ENCODE measurements at regions not wholly inside any gene's neighbourhood (a gene's known extent, or its start where the extent isn't known, plus 50 kb on each side); places are given as distances from the start of the nearest gene placed in this dataset.
"Not testable (repeated sequence)": the region's sequence is repeated elsewhere in the genome, so short reads cannot be mapped to it uniquely, and the experiment has no call there.

GRCh38 chr20:30811885-30812671, 445.4 kb upstream of the DEFB115 start:
- DNase-seq, result no peak

GRCh38 chr20:30812739-30813411, 444.6 kb upstream of the DEFB115 start:
- DNase-seq, result no peak

- DNase-seq, result not testable (repeated sequence)
These were observed 443.8 kb upstream of the DEFB115 start for GRCh38 chr20:30813412-30814311.

DNA sequence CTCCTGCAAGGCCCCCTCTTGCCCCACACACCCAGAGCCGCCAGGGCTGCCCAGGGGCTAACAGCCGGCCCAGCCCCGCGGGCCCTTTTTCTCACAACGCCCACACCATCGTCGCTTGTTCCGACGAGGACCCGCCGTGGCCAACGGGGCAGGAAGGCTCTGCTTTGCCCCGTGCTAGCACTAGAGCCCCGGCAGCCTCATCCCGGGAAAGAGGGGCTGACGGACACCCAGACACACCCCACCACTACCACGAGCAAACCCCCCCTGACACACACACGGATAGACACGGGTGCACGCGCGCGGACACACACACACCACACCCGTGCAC, 443.2 kb upstream of the DEFB115 start:
- DNase-seq, result not testable (repeated sequence)

DNA sequence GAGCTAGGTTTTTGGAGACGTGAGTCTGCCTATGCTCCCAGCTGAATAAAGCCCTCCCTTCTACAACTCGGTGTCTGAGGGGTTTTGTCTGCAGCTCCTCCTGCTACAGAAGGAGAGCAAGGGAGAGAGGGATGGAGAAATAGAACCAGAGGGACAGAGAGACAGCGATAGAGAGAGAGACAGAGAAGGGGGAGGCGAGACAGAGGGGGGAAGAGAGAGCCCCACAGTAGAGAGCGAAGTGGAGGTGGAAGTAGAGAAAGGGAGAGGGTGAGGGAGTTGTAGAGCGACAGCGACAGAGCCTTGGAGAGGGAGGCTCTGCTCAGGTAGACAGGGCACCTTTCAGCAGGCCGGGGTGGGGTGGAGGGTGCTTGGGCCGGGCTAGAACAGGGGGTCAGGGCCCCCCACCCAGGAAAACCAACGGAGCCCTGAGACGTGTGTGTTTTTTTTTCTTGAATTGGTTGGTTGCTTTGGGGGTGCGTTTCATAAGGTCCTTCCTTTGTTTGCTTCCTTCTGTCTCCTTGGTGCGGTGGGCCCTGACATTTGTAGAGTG, 442.4 kb upstream of the DEFB115 start:
- not testable (repeated sequence) for DNase-seq

GRCh38 chr20:30815577-30816181, 441.8 kb upstream of the DEFB115 start:
- no peak for DNase-seq

- DNase-seq, result no peak
These were observed 441.2 kb upstream of the DEFB115 start for GRCh38 chr20:30816182-30816645.

DNA sequence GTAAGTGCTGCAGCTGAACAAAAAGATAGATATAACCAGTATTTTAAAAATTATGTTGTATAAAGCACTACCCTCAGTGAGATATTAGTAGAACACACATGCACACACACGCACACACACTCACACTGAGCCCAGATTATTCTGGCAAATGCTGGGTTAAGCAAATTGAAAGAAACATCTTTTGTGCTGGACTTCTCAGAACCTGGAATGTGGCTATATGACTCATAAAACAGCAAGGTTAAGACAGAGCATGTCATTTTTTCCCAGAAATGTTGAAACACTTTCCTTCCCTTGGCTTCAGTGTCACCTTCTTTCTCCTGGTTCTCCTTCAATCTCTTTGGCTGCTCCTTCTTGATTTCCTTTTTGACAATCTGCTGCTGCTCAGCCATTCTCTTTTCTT, 435.8 kb upstream of the DEFB115 start:
- DNase-seq, result not testable (repeated sequence)

GRCh38 chr20:30824666-30825065, 432.8 kb upstream of the DEFB115 start:
- DNase-seq, result not testable (repeated sequence)

DNA sequence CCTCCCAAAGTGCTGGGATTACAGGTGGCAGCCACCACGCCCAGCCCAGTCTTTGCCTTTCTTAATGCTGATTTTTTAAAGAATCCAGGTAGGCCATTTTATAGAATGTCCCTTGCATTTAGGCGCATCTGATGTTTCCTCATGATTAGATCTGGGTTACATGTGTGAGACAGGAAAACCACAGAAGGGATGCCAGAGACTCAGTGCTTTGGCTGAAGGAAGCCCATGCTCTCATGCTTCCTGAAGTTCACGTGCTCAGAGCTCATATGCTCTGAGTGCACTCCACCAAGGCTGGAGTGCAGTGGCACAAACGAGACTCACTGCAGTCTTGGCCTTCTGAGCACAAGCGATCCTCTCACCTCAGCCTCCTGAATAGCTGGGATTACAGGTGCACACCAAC, 411.5 kb upstream of the DEFB115 start:
- peak; percentile 46 for DNase-seq

DNA sequence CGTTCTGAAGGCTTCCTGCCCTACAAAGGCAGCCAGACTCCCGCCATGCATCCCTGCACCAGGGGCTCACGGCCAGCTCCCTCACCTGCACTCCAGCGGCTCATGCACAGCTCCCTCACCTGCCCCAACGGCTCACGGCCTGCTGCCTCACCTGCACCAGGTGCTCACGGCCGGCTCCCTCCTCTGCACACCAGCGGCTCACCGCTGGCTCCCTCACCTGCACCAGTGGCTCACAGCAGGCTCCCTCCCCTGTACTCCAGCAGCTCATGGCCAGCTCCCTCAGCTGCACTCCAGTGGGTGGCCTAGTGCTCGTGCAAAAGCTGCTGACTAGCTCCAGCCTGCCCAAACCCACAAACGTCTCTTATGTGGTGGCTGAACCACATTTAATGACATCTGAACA, 389.2 kb upstream of the DEFB115 start:
- not testable (repeated sequence) for DNase-seq

GRCh38 chr20:30871127-30871526, 386.3 kb upstream of the DEFB115 start:
- not testable (repeated sequence) for DNase-seq

- DNase-seq, result not testable (repeated sequence)
These were observed 385.2 kb upstream of the DEFB115 start for GRCh38 chr20:30872252-30872651.

- not testable (repeated sequence) for DNase-seq
These were observed 381.6 kb upstream of the DEFB115 start for GRCh38 chr20:30875868-30876267.

- not testable (repeated sequence) for DNase-seq
These were observed 366.1 kb upstream of the DEFB115 start for GRCh38 chr20:30891400-30891799.

- DNase-seq, result no peak
These were observed 364.7 kb upstream of the DEFB115 start for GRCh38 chr20:30892541-30893345.

GRCh38 chr20:30893346-30894314, 363.8 kb upstream of the DEFB115 start:
- not testable (repeated sequence) for DNase-seq

DNA sequence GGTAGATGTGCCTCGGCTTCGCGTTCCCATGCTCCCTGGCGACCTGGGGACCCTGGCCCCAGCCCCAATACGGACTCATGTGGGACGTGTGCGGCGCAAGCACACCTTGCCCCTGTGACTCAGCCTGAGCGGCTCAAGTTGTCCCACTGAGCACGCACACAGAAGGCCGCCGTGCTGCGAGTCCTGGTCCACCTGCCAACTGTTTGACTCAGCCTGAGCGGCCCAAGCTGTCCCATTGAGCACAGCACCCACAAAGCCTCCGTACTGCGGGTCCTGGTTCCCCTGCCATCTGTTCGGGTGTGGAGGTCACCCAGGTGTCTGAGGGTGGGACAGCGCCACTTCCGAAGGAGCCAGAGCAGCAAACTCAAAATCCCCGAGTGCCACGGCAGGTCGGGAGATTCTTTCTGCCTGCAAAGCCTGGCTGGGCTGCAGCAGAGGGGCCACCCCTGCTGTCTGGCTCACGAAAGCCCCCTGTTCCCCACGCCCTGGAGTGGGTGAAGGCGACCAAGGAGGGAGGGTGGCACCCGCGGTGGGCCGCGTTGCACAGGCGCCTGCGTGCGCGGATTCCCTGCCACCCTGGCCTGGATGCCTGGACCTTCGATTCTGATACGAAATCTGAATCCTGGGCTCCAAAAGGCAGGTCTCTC, 362.6 kb upstream of the DEFB115 start:
- DNase-seq, result not testable (repeated sequence)

- DNase-seq, result not testable (repeated sequence)
These were observed 362.1 kb upstream of the DEFB115 start for GRCh38 chr20:30895354-30895711.

Measured in KG1 (cell line).